ENCODE measurements at regions not wholly inside any gene's neighbourhood (a gene's known extent, or its start where the extent isn't known, plus 50 kb on each side); places are given as distances from the start of the nearest gene placed in this dataset.

DNA sequence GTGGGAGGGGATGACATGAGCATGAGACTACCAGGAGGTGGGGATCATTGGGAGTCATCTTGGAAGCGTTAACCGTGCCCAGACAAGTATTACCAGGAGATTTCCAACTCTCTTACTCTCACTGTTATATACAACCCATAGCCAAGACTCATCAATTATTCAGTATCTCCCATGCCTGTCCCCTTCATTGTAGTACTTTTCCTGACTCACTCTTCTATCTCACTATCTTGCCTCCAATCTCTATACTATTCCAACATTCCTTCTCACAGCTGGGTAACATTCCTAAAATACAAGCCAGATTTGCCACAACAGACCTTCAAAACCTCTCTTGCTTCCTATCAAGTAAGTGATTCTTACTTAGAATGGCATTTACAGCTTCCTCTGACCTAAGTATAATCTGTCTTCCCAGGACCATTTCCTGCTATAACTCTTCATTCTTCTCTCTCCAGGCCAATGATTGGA lies 226.3 kb upstream of the SMLR1 start:
- peak; percentile 55 for DNase-seq
- Histone ChIP-seq H3K4me3 (ENCODE audit: insufficient read depth in 1 of 2, low read depth in 1 of 2, low read length in 2 of 2) (no peak overlapping the region), H3K4me1 (ENCODE audit: control insufficient read depth, insufficient read depth, low read depth, low read length) (peaks cover 6% of the 10 kb centered on the region), H2BK15ac (ENCODE audit: low read depth, poor library complexity, severe bottlenecking) (no peak overlapping the region), H3K27me3 (ENCODE audit: control insufficient read depth in 1 of 2, insufficient read depth in 1 of 2, low read length in 2 of 2) (no peaks in the 10 kb centered on the region), H3K9ac (ENCODE audit: low read length) (peak overlapping the region; percentile 49), H3K27ac (ENCODE audit: low read length, poor library complexity, severe bottlenecking) (peak overlapping the region; percentile 70), H3K18ac (ENCODE audit: low read depth in 1 of 2, low read length in 2 of 2) (peak overlapping the region; percentile 5 to 79), H3K4me2 (ENCODE audit: low read length, poor library complexity, severe bottlenecking) (no peak overlapping the region), H3K36me3 (ENCODE audit: control insufficient read depth in 1 of 2, insufficient read depth in 2 of 2, low read depth in 1 of 2, low read length in 2 of 2) (no peaks in the 10 kb centered on the region), H4K8ac (ENCODE audit: low read length) (no peak overlapping the region), H3K14ac (ENCODE audit: low read length in 2 of 2) (no peak overlapping the region), H3K79me1 (replicated peaks; ENCODE audit: low read length, poor library complexity, severe bottlenecking) (no peaks in the 10 kb centered on the region), H2BK120ac (ENCODE audit: low read depth, low read length) (no peak overlapping the region), H2AFZ (ENCODE audit: low read depth, low read length) (no peak overlapping the region), H2BK12ac (ENCODE audit: low read length in 2 of 2) (peak overlapping the region in 1 of 2 experiments; percentile 88), H3K4ac (ENCODE audit: low read depth in 1 of 2, low read length in 2 of 2) (peak overlapping the region in 1 of 2 experiments; percentile 67), H3K9me3 (ENCODE audit: control insufficient read depth, low read length) (no peaks in the 10 kb centered on the region), H2AK5ac (ENCODE audit: low read length, severe bottlenecking) (peak overlapping the region; percentile 70), H4K91ac (ENCODE audit: low read length) (peak overlapping the region; percentile 71), H2BK5ac (ENCODE audit: low read depth, low read length, poor library complexity, severe bottlenecking) (no peak overlapping the region), H3K23ac (ENCODE audit: low read length in 2 of 2) (no peak overlapping the region)
- 26% methylated on average over 2 of the region's 2 CpGs for WGBS

DNA sequence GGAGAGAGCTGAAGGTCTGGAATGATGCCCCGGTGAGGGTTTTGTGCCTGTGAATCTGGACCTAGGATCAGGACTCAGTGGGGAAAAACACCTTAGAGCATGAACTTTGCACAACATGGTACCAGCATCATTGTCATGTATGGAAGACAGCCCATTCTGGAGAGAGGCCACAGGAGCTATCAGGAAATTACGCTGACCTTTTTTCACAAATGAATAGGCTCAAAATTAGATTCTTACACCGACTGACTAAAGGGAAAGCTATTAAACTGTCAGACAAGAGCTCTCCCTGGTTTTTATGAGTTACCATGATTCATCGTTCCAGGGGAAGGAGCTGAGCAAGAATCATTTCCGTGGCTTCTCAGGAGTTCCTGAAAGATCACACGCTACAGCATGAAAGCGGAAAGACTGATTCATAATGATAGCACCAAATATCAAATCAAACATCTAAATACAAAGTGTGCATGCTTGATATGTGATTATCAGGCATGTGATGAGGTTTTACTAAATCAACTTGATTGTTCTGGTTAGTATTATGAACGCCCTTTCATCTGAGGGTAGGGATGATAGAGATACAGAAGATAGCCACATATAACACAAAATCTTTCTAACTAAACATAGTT lies 224.9 kb upstream of the SMLR1 start:
- Histone ChIP-seq H3K27me3 (ENCODE audit: control insufficient read depth in 1 of 2, insufficient read depth in 1 of 2, low read length in 2 of 2) (no peaks in the 10 kb centered on the region), H2AK5ac (ENCODE audit: low read length, severe bottlenecking) (peak overlapping the region; percentile 93), H3K23ac (ENCODE audit: low read length in 2 of 2) (no peak overlapping the region), H3K4me3 (ENCODE audit: insufficient read depth in 1 of 2, low read depth in 1 of 2, low read length in 2 of 2) (no peak overlapping the region), H2BK5ac (ENCODE audit: low read depth, low read length, poor library complexity, severe bottlenecking) (peak overlapping the region; percentile 51), H2BK15ac (ENCODE audit: low read depth, poor library complexity, severe bottlenecking) (no peak overlapping the region), H4K8ac (ENCODE audit: low read length) (peak overlapping the region; percentile 45), H3K36me3 (ENCODE audit: control insufficient read depth in 1 of 2, insufficient read depth in 2 of 2, low read depth in 1 of 2, low read length in 2 of 2) (no peaks in the 10 kb centered on the region), H4K91ac (ENCODE audit: low read length) (no peak overlapping the region), H3K9me3 (ENCODE audit: control insufficient read depth, low read length) (no peaks in the 10 kb centered on the region), H2BK12ac (ENCODE audit: low read length in 2 of 2) (peak overlapping the region; percentile 76 to 89), H3K27ac (ENCODE audit: low read length, poor library complexity, severe bottlenecking) (peak overlapping the region; percentile 86), H3K4me1 (ENCODE audit: control insufficient read depth, insufficient read depth, low read depth, low read length) (peaks cover 6% of the 10 kb centered on the region), H3K9ac (ENCODE audit: low read length) (peak overlapping the region; percentile 67), H3K79me1 (replicated peaks; ENCODE audit: low read length, poor library complexity, severe bottlenecking) (no peaks in the 10 kb centered on the region), H2BK120ac (ENCODE audit: low read depth, low read length) (peak overlapping the region; percentile 94), H3K4me2 (ENCODE audit: low read length, poor library complexity, severe bottlenecking) (no peak overlapping the region), H3K18ac (ENCODE audit: low read depth in 1 of 2, low read length in 2 of 2) (peak overlapping the region; percentile 31 to 60), H3K14ac (ENCODE audit: low read length in 2 of 2) (no peak overlapping the region), H2AFZ (ENCODE audit: low read depth, low read length) (no peak overlapping the region), H3K4ac (ENCODE audit: low read depth in 1 of 2, low read length in 2 of 2) (peak overlapping the region in 1 of 2 experiments; percentile 76)
- peak; percentile 94 for DNase-seq
- 6% methylated on average over 5 of the region's 8 CpGs for WGBS

DNA sequence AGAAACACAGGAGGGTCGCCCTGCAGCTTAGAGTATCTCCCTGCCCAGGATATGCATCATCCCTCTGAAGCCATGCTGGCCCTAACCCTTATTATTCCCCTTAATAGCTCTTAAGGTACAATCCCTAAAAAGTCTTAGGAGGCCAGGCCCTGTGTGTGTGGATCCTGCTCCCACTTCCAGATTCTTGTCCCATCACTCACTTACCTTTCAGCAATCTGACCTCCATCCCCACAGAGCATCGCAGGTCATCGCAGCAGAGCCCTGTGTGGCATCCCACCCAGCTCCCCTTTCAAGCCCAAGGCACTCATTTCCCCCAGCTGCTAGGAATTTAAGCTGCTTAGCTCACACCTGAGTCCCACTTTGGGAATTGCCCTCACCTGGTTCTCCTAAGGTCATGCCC lies 223.8 kb upstream of the SMLR1 start:
- peak overlapping the region; percentile 14 for H2AK5ac ChIP-seq (ENCODE audit: low read length, severe bottlenecking)
- H3K4ac ChIP-seq (ENCODE audit: low read depth in 1 of 2, low read length in 2 of 2) = peak overlapping the region; percentile 33 to 75
- no peak overlapping the region for H3K27ac ChIP-seq (ENCODE audit: low read length, poor library complexity, severe bottlenecking)
- peak overlapping the region; percentile 92 for H4K91ac ChIP-seq (ENCODE audit: low read length)
- peaks cover 6% of the 10 kb centered on the region for H3K4me1 ChIP-seq (ENCODE audit: control insufficient read depth, insufficient read depth, low read depth, low read length)
- H3K9me3 ChIP-seq (ENCODE audit: control insufficient read depth, low read length) = no peaks in the 10 kb centered on the region
- H3K14ac ChIP-seq (ENCODE audit: low read length in 2 of 2) = no peak overlapping the region
- no peak overlapping the region for H3K4me3 ChIP-seq (ENCODE audit: insufficient read depth in 1 of 2, low read depth in 1 of 2, low read length in 2 of 2)
- no peak overlapping the region for H3K9ac ChIP-seq (ENCODE audit: low read length)
- H2BK5ac ChIP-seq (ENCODE audit: low read depth, low read length, poor library complexity, severe bottlenecking) = no peak overlapping the region
- H3K23ac ChIP-seq (ENCODE audit: low read length in 2 of 2) = no peak overlapping the region
- H3K27me3 ChIP-seq (ENCODE audit: control insufficient read depth in 1 of 2, insufficient read depth in 1 of 2, low read length in 2 of 2) = no peaks in the 10 kb centered on the region
- H2BK15ac ChIP-seq (ENCODE audit: low read depth, poor library complexity, severe bottlenecking) = peak overlapping the region; percentile 41
- 78% methylated on average over 3 of the region's 3 CpGs for WGBS
- H2BK120ac ChIP-seq (ENCODE audit: low read depth, low read length) = peak overlapping the region; percentile 76
- DNase-seq = no peak
- H4K8ac ChIP-seq (ENCODE audit: low read length) = peak overlapping the region; percentile 73
- H3K79me1 ChIP-seq (replicated peaks; ENCODE audit: low read length, poor library complexity, severe bottlenecking) = no peaks in the 10 kb centered on the region
- no peak overlapping the region for H3K4me2 ChIP-seq (ENCODE audit: low read length, poor library complexity, severe bottlenecking)
- H3K36me3 ChIP-seq (ENCODE audit: control insufficient read depth in 1 of 2, insufficient read depth in 2 of 2, low read depth in 1 of 2, low read length in 2 of 2) = no peaks in the 10 kb centered on the region
- H2BK12ac ChIP-seq (ENCODE audit: low read length in 2 of 2) = peak overlapping the region in 1 of 2 experiments; percentile 97
- peak overlapping the region in 1 of 2 experiments; percentile 92 for H3K18ac ChIP-seq (ENCODE audit: low read depth in 1 of 2, low read length in 2 of 2)
- H2AFZ ChIP-seq (ENCODE audit: low read depth, low read length) = no peak overlapping the region

DNA sequence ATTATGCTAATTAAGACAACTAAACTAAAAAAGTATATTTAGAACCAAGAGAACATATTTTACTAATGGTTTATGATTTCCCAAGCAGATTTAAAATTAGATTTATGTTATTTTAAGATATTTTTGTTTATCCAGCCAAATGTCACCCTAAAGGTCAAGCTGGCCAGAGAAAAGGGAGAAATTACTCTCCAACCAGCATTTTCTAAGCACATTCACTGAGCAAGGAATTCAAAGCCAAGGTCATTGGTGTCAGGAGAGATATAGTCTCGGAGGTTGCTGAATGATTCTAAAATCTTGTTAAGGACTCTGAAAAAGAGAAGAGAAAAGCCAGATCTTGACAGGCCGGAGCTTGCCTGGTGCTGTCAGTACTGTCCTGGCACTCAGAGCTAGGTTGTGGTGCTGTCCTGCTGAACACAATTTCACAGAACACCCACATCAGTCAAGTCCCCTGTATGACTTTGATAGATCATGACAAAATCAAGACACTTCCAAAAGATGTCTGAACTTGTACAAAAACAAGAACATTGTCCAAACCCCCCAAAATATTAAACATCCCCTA lies 222.3 kb upstream of the SMLR1 start:
- no peaks in the 10 kb centered on the region for H3K79me1 ChIP-seq (replicated peaks; ENCODE audit: low read length, poor library complexity, severe bottlenecking)
- no peak overlapping the region for H2AFZ ChIP-seq (ENCODE audit: low read depth, low read length)
- no peak overlapping the region for H2BK15ac ChIP-seq (ENCODE audit: low read depth, poor library complexity, severe bottlenecking)
- no peak overlapping the region for H2AK5ac ChIP-seq (ENCODE audit: low read length, severe bottlenecking)
- no peak overlapping the region for H3K27ac ChIP-seq (ENCODE audit: low read length, poor library complexity, severe bottlenecking)
- no peak overlapping the region for H2BK120ac ChIP-seq (ENCODE audit: low read depth, low read length)
- H3K23ac ChIP-seq (ENCODE audit: low read length in 2 of 2) = no peak overlapping the region
- peak overlapping the region in 1 of 2 experiments; percentile 89 for H2BK12ac ChIP-seq (ENCODE audit: low read length in 2 of 2)
- H3K14ac ChIP-seq (ENCODE audit: low read length in 2 of 2) = no peak overlapping the region
- H4K8ac ChIP-seq (ENCODE audit: low read length) = no peak overlapping the region
- H3K4ac ChIP-seq (ENCODE audit: low read depth in 1 of 2, low read length in 2 of 2) = no peak overlapping the region
- no peak for DNase-seq
- H3K9ac ChIP-seq (ENCODE audit: low read length) = no peak overlapping the region
- no peak overlapping the region for H4K91ac ChIP-seq (ENCODE audit: low read length)
- no peaks in the 10 kb centered on the region for H3K36me3 ChIP-seq (ENCODE audit: control insufficient read depth in 1 of 2, insufficient read depth in 2 of 2, low read depth in 1 of 2, low read length in 2 of 2)
- H3K4me3 ChIP-seq (ENCODE audit: insufficient read depth in 1 of 2, low read depth in 1 of 2, low read length in 2 of 2) = no peak overlapping the region
- 60% methylated on average over 1 of the region's 2 CpGs for WGBS
- H2BK5ac ChIP-seq (ENCODE audit: low read depth, low read length, poor library complexity, severe bottlenecking) = no peak overlapping the region
- peaks cover 6% of the 10 kb centered on the region for H3K4me1 ChIP-seq (ENCODE audit: control insufficient read depth, insufficient read depth, low read depth, low read length)
- H3K9me3 ChIP-seq (ENCODE audit: control insufficient read depth, low read length) = no peaks in the 10 kb centered on the region
- no peaks in the 10 kb centered on the region for H3K27me3 ChIP-seq (ENCODE audit: control insufficient read depth in 1 of 2, insufficient read depth in 1 of 2, low read length in 2 of 2)
- no peak overlapping the region for H3K4me2 ChIP-seq (ENCODE audit: low read length, poor library complexity, severe bottlenecking)
- H3K18ac ChIP-seq (ENCODE audit: low read depth in 1 of 2, low read length in 2 of 2) = peak overlapping the region in 1 of 2 experiments; percentile 59
